Stomach (tissue), 8 donors: ENCODE measurements at regions not wholly inside any gene's neighbourhood (a gene's known extent, or its start where the extent isn't known, plus 50 kb on each side); places are given as distances from the start of the nearest gene placed in this dataset.

ENCODE experiments used
- DNase-seq, 2 donors: peaks; one replicate each; pipeline versions ENCODE4 v3.0.0 to v3.0.0-alpha.2; 2013 to 2019
- H3K27ac ChIP-seq, 5 donors: fragments of 200-600 bp in 4 of 5; sonication (generic) in 4 of 5; one replicate each; pipeline ENCODE4 v1.5.1; 2013 to 2019; ENCODE audit warnings: mild to moderate bottlenecking in 1 of 5, moderate library complexity in 1 of 5
- H3K27me3 ChIP-seq, 3 donors: fragments of 200-600 bp; sonication (generic); one replicate each; pipeline ENCODE4 v1.5.1; 2017 to 2019; ENCODE audit warnings: mixed run types in 1 of 3
- H3K36me3 ChIP-seq, 4 donors: fragments of 200-600 bp; sonication (generic); 1 replicate in 3 of 4; 2 replicates in 1 of 4; pipeline ENCODE4 v1.5.1; 2016 to 2019
- H3K4me1 ChIP-seq, 4 donors: fragments of 200-600 bp; sonication (generic); one replicate each; pipeline ENCODE4 v1.5.1; 2016 to 2019
- H3K4me3 ChIP-seq, 4 donors: fragments of 200-600 bp; sonication (generic) in 3 of 4; one replicate each; pipeline ENCODE4 v1.5.1; 2016 to 2019; ENCODE audit warnings: mild to moderate bottlenecking in 1 of 4
- H3K9me3 ChIP-seq, 4 donors: fragments of 200-600 bp; sonication (generic); one replicate each; pipeline ENCODE4 v1.5.1; 2016 to 2019
- EP300 ChIP-seq: sonication (generic); formaldehyde crosslinking; IDR thresholded peaks from one replicate; pipeline ENCODE4 v1.6.1; 2017; ENCODE audit warnings: antibody characterized with exemption
- POLR2A ChIP-seq, 4 donors: fragments of 450-650 bp; IDR thresholded peaks; one replicate each; pipeline ENCODE4 v1.6.1; 2016; ENCODE audit warnings: antibody characterized with exemption in 4 of 4, control low read depth in 2 of 4, mild to moderate bottlenecking in 1 of 4, moderate library complexity in 1 of 4
- POLR2AphosphoS5 ChIP-seq, 3 donors: sonication (generic); formaldehyde crosslinking; IDR thresholded peaks; one replicate each; pipeline ENCODE4 v1.6.1; 2016; ENCODE audit warnings: antibody characterized with exemption in 3 of 3
- WGBS, 5 donors: extraction: QIAGEN DNeasy Blood & Tissue Kit in 3 of 5; methylation state at CpG; one replicate each; pipeline versions ENCODE4 v1.1.5 to v1.1.7; 2013 to 2018; 5-methylcytosine and 5-hydroxymethylcytosine counted together
- intact Hi-C: fragments of 100-400 bp; cut with DNase I; formaldehyde crosslinking; loops from one replicate; pipeline ENCODE4 v1.15.1; 2023; ENCODE audit warnings: low total_unique reads
- TF ChIP-seq, protein P1 (sequence below), 7 experiments: fragments of 450-650 bp in 4 of 7; fragments of 200-600 bp in 3 of 7; sonication (generic) in 3 of 7; IDR thresholded peaks; one replicate each; pipeline ENCODE4 v1.5.1; 2016 to 2019; ENCODE audit warnings: antibody characterized with exemption in 7 of 7, control low read depth in 2 of 7, mild to moderate bottlenecking in 1 of 7
- donor health status: healthy with polysubstance abuse.
- donor health status: Bipolar disorder and iron deficiency.
- donor health status: healthy.

DNA sequence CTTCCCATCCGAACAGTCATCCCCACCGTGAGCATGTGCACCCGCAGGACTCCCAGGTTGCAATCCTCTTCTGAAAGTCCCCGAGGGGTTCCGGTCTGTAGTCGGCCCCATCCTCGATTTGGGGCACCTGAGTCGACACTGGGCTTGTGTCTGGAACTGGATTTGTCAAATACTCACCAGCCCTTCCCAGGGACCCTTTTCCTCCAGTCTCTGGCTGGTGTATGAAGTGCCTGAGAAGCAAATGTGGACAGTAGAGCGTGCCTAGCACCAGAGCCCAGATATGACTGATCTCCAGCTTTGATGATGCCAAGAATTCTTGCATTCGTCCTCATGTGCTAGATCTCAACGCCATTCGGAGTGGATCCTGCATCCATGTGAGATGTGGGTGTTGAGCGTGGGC, 132.5 kb upstream of the ADARB2 start:
- Histone ChIP-seq H3K4me3 (no peak overlapping the region), H3K4me1 (no peaks in the 10 kb centered on the region), H3K36me3 (no peaks in the 10 kb centered on the region), H3K9me3 (peaks cover 0 to 2% (median under 1%) of the 10 kb centered on the region in 4 donors), H3K27me3 (peaks cover 0 to 14% (median 0%) of the 10 kb centered on the region in 3 donors), H3K27ac (no peak overlapping the region)
- no peak for DNase-seq
- WGBS, 5 donors, result 82 to 89% (median 85%) methylated on average over 9 to 13 of the region's 13 CpGs
- TF ChIP-seq POLR2AphosphoS5 (IDR thresholded peaks at IDR 0.05) (no peak), POLR2A (IDR thresholded peaks at IDR 0.05) (no peak), EP300 (no peak)
- TF ChIP-seq, protein P1, sequence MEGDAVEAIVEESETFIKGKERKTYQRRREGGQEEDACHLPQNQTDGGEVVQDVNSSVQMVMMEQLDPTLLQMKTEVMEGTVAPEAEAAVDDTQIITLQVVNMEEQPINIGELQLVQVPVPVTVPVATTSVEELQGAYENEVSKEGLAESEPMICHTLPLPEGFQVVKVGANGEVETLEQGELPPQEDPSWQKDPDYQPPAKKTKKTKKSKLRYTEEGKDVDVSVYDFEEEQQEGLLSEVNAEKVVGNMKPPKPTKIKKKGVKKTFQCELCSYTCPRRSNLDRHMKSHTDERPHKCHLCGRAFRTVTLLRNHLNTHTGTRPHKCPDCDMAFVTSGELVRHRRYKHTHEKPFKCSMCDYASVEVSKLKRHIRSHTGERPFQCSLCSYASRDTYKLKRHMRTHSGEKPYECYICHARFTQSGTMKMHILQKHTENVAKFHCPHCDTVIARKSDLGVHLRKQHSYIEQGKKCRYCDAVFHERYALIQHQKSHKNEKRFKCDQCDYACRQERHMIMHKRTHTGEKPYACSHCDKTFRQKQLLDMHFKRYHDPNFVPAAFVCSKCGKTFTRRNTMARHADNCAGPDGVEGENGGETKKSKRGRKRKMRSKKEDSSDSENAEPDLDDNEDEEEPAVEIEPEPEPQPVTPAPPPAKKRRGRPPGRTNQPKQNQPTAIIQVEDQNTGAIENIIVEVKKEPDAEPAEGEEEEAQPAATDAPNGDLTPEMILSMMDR (IDR thresholded peaks at IDR 0.05), result no peak
- intact Hi-C loops, result no loop called here

DNA sequence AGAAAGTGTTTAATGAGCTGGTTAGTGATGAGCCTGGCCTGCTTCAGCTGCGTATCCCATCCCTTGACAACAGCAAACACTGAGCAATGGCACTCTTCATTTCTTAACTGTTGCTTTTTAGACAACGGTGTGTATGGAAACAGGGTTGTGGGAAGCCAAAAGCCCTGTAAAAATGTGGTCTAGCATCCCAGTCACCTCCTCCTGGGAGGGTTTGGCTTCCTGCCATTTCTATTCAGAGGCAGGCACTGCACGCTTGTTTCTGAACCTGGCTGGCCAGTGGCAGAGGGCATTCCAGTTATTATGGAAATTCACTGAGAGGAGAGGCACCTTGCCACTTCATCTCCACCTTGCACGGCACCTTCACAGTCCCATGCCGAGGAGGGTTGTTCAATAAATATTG, 123.0 kb upstream of the ADARB2 start:
- H3K9me3 ChIP-seq, result peaks cover 0 to 13% (median 8%) of the 10 kb centered on the region in 4 donors
- no peak overlapping the region for H3K27ac ChIP-seq
- no peaks in the 10 kb centered on the region for H3K4me1 ChIP-seq
- no peaks in the 10 kb centered on the region for H3K27me3 ChIP-seq
- DNase-seq, result peak in 1 of 2 donors; percentile 9
- intact Hi-C loops, result no loop called here
- TF ChIP-seq POLR2AphosphoS5 (IDR thresholded peaks at IDR 0.05) (no peak), EP300 (no peak), POLR2A (IDR thresholded peaks at IDR 0.05) (no peak)
- TF ChIP-seq, protein P1 (IDR thresholded peaks at IDR 0.05), result no peak
- no peaks in the 10 kb centered on the region for H3K36me3 ChIP-seq
- H3K4me3 ChIP-seq, result no peak overlapping the region
- WGBS, 5 donors, result 54 to 73% (median 71%) methylated on average over 5 of the region's 5 CpGs

DNA sequence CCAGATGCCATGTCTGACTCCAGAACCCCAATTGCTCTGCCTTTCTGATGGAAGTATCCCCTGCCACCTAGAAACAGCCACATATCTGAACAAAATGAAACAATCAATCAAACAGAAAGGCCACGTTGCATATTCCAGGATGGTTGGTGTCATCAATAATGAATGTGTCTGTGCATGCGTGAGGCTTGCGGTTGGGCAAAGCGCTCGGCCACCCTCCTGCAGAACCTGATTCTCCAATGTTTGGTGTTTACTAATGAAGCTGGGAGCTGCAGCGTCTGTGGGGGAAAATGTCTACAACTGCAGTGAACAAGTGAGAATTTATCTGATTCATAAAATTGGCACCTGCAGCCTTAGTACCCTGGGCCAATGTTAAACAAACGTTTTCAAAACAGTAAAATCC, 121.2 kb upstream of the ADARB2 start:
- no peaks in the 10 kb centered on the region for H3K9me3 ChIP-seq
- no peak overlapping the region for H3K27ac ChIP-seq
- no peak for TF ChIP-seq POLR2AphosphoS5 (IDR thresholded peaks at IDR 0.05)
- TF ChIP-seq EP300, result no peak
- H3K36me3 ChIP-seq, result no peaks in the 10 kb centered on the region
- no peaks in the 10 kb centered on the region for H3K4me1 ChIP-seq
- intact Hi-C loops, result no loop called here
- WGBS, 5 donors, result 49 to 63% (median 59%) methylated on average over 7 of the region's 7 CpGs
- no peak for DNase-seq
- H3K27me3 ChIP-seq, result no peaks in the 10 kb centered on the region
- no peak overlapping the region for H3K4me3 ChIP-seq

DNA sequence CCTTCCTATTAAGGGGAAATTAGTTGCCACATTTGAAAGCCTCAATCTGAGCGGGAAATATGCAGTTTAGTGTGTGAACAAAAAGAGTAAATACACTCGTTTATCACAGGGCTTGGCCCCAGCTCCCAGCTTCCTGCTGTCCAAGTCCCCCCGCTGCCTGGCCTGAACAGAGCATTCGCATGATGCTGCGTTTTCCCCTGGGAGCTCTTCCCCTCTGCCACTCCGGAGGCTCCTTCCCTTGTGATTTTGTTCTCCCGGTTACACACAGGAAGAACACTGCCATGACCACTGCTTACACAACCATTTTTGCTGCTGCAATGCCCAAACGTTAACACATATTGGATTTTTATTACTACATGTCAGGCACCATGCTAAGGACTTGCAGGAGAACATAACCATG, 120.7 kb upstream of the ADARB2 start:
- Histone ChIP-seq H3K27me3 (no peaks in the 10 kb centered on the region), H3K4me3 (no peak overlapping the region), H3K9me3 (no peaks in the 10 kb centered on the region), H3K4me1 (no peaks in the 10 kb centered on the region), H3K36me3 (no peaks in the 10 kb centered on the region), H3K27ac (no peak overlapping the region)
- TF ChIP-seq, protein P1 (IDR thresholded peaks at IDR 0.05), result no peak
- no peak for TF ChIP-seq POLR2A (IDR thresholded peaks at IDR 0.05)
- no peak for TF ChIP-seq EP300
- TF ChIP-seq POLR2AphosphoS5 (IDR thresholded peaks at IDR 0.05), result no peak
- intact Hi-C loops, result no loop called here
- DNase-seq, result no peak
- WGBS, 5 donors, result 37 to 47% (median 40%) methylated on average over 8 of the region's 8 CpGs

DNA sequence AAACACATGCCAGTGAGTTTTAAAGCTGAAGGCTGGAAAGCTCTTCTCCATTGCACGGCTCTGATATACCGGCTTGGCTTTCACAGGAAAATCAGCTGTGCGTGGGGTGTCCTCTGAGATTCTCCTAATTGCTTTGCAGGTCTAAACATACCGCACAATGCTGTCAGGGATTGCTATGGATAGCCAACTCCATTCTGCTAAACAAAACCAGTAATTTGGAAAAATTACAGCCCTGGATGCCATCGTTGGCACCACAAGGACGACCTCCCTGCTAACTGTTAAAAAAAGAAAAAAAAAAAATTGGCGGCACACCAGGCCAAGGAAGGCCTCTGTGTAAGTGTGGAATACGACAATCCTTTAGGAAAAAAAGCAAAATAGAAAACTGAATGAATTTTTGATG, 118.6 kb upstream of the ADARB2 start:
- H3K9me3 ChIP-seq, result peaks cover 0 to 7% (median 0%) of the 10 kb centered on the region in 4 donors
- no peaks in the 10 kb centered on the region for H3K27me3 ChIP-seq
- no peaks in the 10 kb centered on the region for H3K36me3 ChIP-seq
- DNase-seq, result no peak
- no peak overlapping the region for H3K4me3 ChIP-seq
- intact Hi-C loops, result no loop called here
- no peaks in the 10 kb centered on the region for H3K4me1 ChIP-seq
- TF ChIP-seq POLR2A (IDR thresholded peaks at IDR 0.05), result no peak
- TF ChIP-seq, protein P1 (IDR thresholded peaks at IDR 0.05), result no peak
- TF ChIP-seq EP300, result no peak
- H3K27ac ChIP-seq, result no peak overlapping the region
- 60 to 81% (median 75%) methylated on average over 8 of the region's 8 CpGs for WGBS, 5 donors
